Natural killer cell (primary cell): ENCODE measurements at regions not wholly inside any gene's neighbourhood (a gene's known extent, or its start where the extent isn't known, plus 50 kb on each side); places are given as distances from the start of the nearest gene placed in this dataset.

Experiments used
- ATAC-seq, 3 donors: fragments of 150-1000 bp in 2 of 3; fragments of 200-7000 bp in 1 of 3; cut with Tn5 transposase; 1 replicate in 1 of 3; 2 replicates in 2 of 3; pipeline ENCODE4 v1.10.0; 2021; ENCODE audit warnings: mild to moderate bottlenecking in 2 of 3, moderate library complexity in 2 of 3
- DNase-seq, 2 donors: peaks; one replicate each; pipeline versions ENCODE4 v3.0.0 to v3.0.0-alpha.2; 2013 to 2021; ENCODE audit warnings: mixed read lengths in 1 of 2
- H3K27ac ChIP-seq: one replicate; pipeline ENCODE4 v1.5.1; 2013; ENCODE audit warnings: mild to moderate bottlenecking, low read length
- H3K27me3 ChIP-seq: one replicate; pipeline ENCODE4 v1.6.1; 2013; ENCODE audit warnings: low read length; ENCODE audit not compliant: control insufficient read depth, insufficient read depth
- H3K36me3 ChIP-seq: one replicate; pipeline ENCODE4 v1.6.1; 2013; ENCODE audit warnings: low read length; ENCODE audit not compliant: control insufficient read depth, insufficient read depth
- H3K4me1 ChIP-seq: one replicate; pipeline ENCODE4 v1.6.1; 2013; ENCODE audit warnings: low read length; ENCODE audit not compliant: control insufficient read depth, insufficient read depth
- H3K4me3 ChIP-seq: one replicate; pipeline ENCODE4 v1.5.1; 2013; ENCODE audit warnings: low read length
- H3K9me3 ChIP-seq: one replicate; pipeline ENCODE4 v1.6.1; 2013; ENCODE audit warnings: low read length; ENCODE audit not compliant: control insufficient read depth, insufficient read depth
- H3K27ac Mint-ChIP-seq, 2 donors: one replicate each; pipeline ENCODE4 v1.8.0; 2022; ENCODE audit warnings: mild to moderate bottlenecking in 2 of 2, mixed read lengths in 2 of 2, moderate library complexity in 1 of 2
- H3K27me3 Mint-ChIP-seq, 2 donors: one replicate each; pipeline ENCODE4 v1.8.0; 2022; ENCODE audit warnings: low read depth in 2 of 2, mixed read lengths in 2 of 2
- H3K36me3 Mint-ChIP-seq: one replicate; pipeline ENCODE4 v1.8.0; 2022; ENCODE audit warnings: mixed read lengths
- H3K4me1 Mint-ChIP-seq, 2 donors: one replicate each; pipeline ENCODE4 v1.8.0; 2022; ENCODE audit warnings: mixed read lengths in 2 of 2
- H3K4me3 Mint-ChIP-seq: one replicate; pipeline ENCODE4 v1.8.0; 2022; ENCODE audit warnings: mild to moderate bottlenecking, moderate library complexity, mixed read lengths
- H3K9me3 Mint-ChIP-seq, 2 donors: one replicate each; pipeline ENCODE4 v1.8.0; 2022; ENCODE audit warnings: mixed read lengths in 2 of 2
- WGBS: methylation state at CpG from one replicate; pipeline ENCODE4 v1.1.7; 2013; ENCODE audit warnings: missing lambda C conversion rate; ENCODE audit not compliant: insufficient coverage; 5-methylcytosine and 5-hydroxymethylcytosine counted together
- intact Hi-C: fragments of 100-400 bp; cut with micrococcal nuclease; formaldehyde crosslinking; loops from one replicate; pipeline ENCODE4 v1.14.2; 2022
- TF ChIP-seq, protein P1 (sequence below): fragments of 200-600 bp; IDR thresholded peaks from one replicate; pipeline ENCODE4 v1.8.0; 2022; ENCODE audit warnings: antibody characterized with exemption

GRCh38 chr2:41993435-41993925 is 54.3 kb upstream of the PKDCC start:
- Mint-ChIP-seq H3K9me3 (no peaks in the 10 kb centered on the region), H3K27ac (no peak overlapping the region), H3K4me1 (no peaks in the 10 kb centered on the region), H3K36me3 (no peaks in the 10 kb centered on the region), H3K27me3 (peaks cover 13 to 17% of the 10 kb centered on the region in 2 donors), H3K4me3 (no peak overlapping the region)
- Histone ChIP-seq H3K4me3 (no peak overlapping the region), H3K4me1 (no peaks in the 10 kb centered on the region), H3K27ac (no peak overlapping the region), H3K9me3 (no peaks in the 10 kb centered on the region), H3K36me3 (no peaks in the 10 kb centered on the region), H3K27me3 (no peaks in the 10 kb centered on the region)
- DNase-seq = no peak
- TF ChIP-seq, protein P1, sequence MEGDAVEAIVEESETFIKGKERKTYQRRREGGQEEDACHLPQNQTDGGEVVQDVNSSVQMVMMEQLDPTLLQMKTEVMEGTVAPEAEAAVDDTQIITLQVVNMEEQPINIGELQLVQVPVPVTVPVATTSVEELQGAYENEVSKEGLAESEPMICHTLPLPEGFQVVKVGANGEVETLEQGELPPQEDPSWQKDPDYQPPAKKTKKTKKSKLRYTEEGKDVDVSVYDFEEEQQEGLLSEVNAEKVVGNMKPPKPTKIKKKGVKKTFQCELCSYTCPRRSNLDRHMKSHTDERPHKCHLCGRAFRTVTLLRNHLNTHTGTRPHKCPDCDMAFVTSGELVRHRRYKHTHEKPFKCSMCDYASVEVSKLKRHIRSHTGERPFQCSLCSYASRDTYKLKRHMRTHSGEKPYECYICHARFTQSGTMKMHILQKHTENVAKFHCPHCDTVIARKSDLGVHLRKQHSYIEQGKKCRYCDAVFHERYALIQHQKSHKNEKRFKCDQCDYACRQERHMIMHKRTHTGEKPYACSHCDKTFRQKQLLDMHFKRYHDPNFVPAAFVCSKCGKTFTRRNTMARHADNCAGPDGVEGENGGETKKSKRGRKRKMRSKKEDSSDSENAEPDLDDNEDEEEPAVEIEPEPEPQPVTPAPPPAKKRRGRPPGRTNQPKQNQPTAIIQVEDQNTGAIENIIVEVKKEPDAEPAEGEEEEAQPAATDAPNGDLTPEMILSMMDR = no peak
- no peak for ATAC-seq
- intact Hi-C loops = no loop called here
- 86% methylated on average over 5 of the region's 5 CpGs for WGBS

GRCh38 chr2:41994233-41994637 is 53.6 kb upstream of the PKDCC start:
- no peaks in the 10 kb centered on the region for H3K36me3 Mint-ChIP-seq
- ATAC-seq (no peak), DNase-seq (no peak)
- no peak overlapping the region for H3K27ac Mint-ChIP-seq
- 89% methylated on average over 5 of the region's 5 CpGs for WGBS
- no peaks in the 10 kb centered on the region for H3K4me1 Mint-ChIP-seq
- H3K4me1 ChIP-seq = no peaks in the 10 kb centered on the region
- H3K4me3 ChIP-seq = no peak overlapping the region
- H3K27me3 Mint-ChIP-seq = peaks cover 13 to 15% of the 10 kb centered on the region in 2 donors
- H3K27ac ChIP-seq = no peak overlapping the region
- H3K36me3 ChIP-seq = no peaks in the 10 kb centered on the region
- TF ChIP-seq, protein P1 = no peak
- no peaks in the 10 kb centered on the region for H3K9me3 ChIP-seq
- no peaks in the 10 kb centered on the region for H3K9me3 Mint-ChIP-seq
- no peaks in the 10 kb centered on the region for H3K27me3 ChIP-seq
- intact Hi-C loops = no loop called here
- no peak overlapping the region for H3K4me3 Mint-ChIP-seq

DNA sequence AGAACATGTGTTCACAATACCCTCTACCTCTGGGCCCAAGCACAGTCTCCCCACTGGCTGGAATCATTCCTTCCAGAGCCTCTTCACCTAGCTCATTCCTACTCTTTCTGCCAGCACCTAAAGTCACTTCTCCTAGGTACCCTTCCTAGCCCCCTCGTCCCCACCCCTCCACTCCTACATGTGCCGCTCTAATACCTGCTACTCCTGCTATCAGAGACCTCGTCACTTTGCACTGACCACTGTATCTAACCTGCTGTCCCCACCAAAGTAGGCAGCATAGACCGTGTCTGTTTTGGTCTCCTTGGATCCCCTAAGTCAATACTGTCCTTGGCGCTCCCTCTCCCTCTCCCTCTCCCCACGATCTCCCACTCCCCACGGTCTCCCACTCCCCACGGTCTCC is 53.2 kb upstream of the PKDCC start:
- Mint-ChIP-seq H3K27ac (no peak overlapping the region), H3K9me3 (no peaks in the 10 kb centered on the region), H3K27me3 (peaks cover 11 to 13% of the 10 kb centered on the region in 2 donors), H3K4me3 (no peak overlapping the region), H3K36me3 (no peaks in the 10 kb centered on the region), H3K4me1 (no peaks in the 10 kb centered on the region)
- H3K27ac ChIP-seq = no peak overlapping the region
- 90% methylated on average over 7 of the region's 8 CpGs for WGBS
- H3K9me3 ChIP-seq = no peaks in the 10 kb centered on the region
- H3K4me3 ChIP-seq = no peak overlapping the region
- no peak for DNase-seq
- intact Hi-C loops = no loop called here
- no peaks in the 10 kb centered on the region for H3K27me3 ChIP-seq
- ATAC-seq = no peak
- H3K36me3 ChIP-seq = no peaks in the 10 kb centered on the region
- H3K4me1 ChIP-seq = no peaks in the 10 kb centered on the region
- TF ChIP-seq, protein P1 = no peak

GRCh38 chr2:41997561-41997960 is 50.3 kb upstream of the PKDCC start:
- H3K9me3 ChIP-seq = no peaks in the 10 kb centered on the region
- Mint-ChIP-seq H3K27me3 (peaks cover 10 to 14% of the 10 kb centered on the region in 2 donors), H3K27ac (no peak overlapping the region), H3K36me3 (no peaks in the 10 kb centered on the region), H3K4me3 (no peak overlapping the region), H3K4me1 (no peaks in the 10 kb centered on the region), H3K9me3 (no peaks in the 10 kb centered on the region)
- TF ChIP-seq, protein P1 = no peak
- DNase-seq (no peak), ATAC-seq (no peak)
- WGBS = 92% methylated on average over 4 of the region's 4 CpGs
- H3K4me1 ChIP-seq = no peaks in the 10 kb centered on the region
- no peak overlapping the region for H3K4me3 ChIP-seq
- H3K27me3 ChIP-seq = no peaks in the 10 kb centered on the region
- H3K27ac ChIP-seq = no peak overlapping the region
- H3K36me3 ChIP-seq = no peaks in the 10 kb centered on the region
- intact Hi-C loops = no loop called here
